NCI-H526 (cell line): ENCODE measurements at regions not wholly inside any gene's neighbourhood (a gene's known extent, or its start where the extent isn't known, plus 50 kb on each side); places are given as distances from the start of the nearest gene placed in this dataset.
"Not testable (repeated sequence)": the region's sequence is repeated elsewhere in the genome, so short reads cannot be mapped to it uniquely, and the experiment has no call there.

Experiments
- DNase-seq, 2 experiments: peaks; one replicate each; lab custom pipeline; 2025; lab: John Stamatoyannopoulos, UW

- peak in 1 of 2 experiments; percentile 12 for DNase-seq
Measured at GRCh38 chr2:21854938-21855337, 731.2 kb downstream of the TDRD15 start.

- DNase-seq = no peak
Measured at GRCh38 chr2:21856708-21857107, 732.9 kb downstream of the TDRD15 start.

GRCh38 chr2:21860907-21861306, 737.1 kb downstream of the TDRD15 start:
- no peak for DNase-seq

- DNase-seq = no peak
Measured at GRCh38 chr2:21866316-21866715, 742.5 kb downstream of the TDRD15 start.

GRCh38 chr2:21887881-21888280, 764.1 kb downstream of the TDRD15 start:
- no peak for DNase-seq

- no peak for DNase-seq
Measured at GRCh38 chr2:21890041-21890440, 766.3 kb downstream of the TDRD15 start.

GRCh38 chr2:21890716-21891115, 766.9 kb downstream of the TDRD15 start:
- no peak for DNase-seq

GRCh38 chr2:21891191-21891590, 767.4 kb downstream of the TDRD15 start:
- DNase-seq = no peak

- no peak for DNase-seq
Measured at GRCh38 chr2:21892140-21892539, 768.4 kb downstream of the TDRD15 start.

- DNase-seq = no peak
Measured at GRCh38 chr2:21895200-21895599, 771.4 kb downstream of the TDRD15 start.

- DNase-seq = not testable (repeated sequence)
Measured at GRCh38 chr2:21908712-21909380, 785.1 kb downstream of the TDRD15 start.

- no peak for DNase-seq
Measured at GRCh38 chr2:21910832-21911507, 787.2 kb downstream of the TDRD15 start.

GRCh38 chr2:21912405-21912804, 788.6 kb downstream of the TDRD15 start:
- DNase-seq = no peak

- no peak for DNase-seq
Measured at GRCh38 chr2:21915201-21915600, 791.4 kb downstream of the TDRD15 start.

GRCh38 chr2:21916934-21917522, 793.3 kb downstream of the TDRD15 start:
- DNase-seq = no peak

- DNase-seq = no peak
Measured at GRCh38 chr2:21920721-21921120, 797.0 kb downstream of the TDRD15 start.

- no peak for DNase-seq
Measured at GRCh38 chr2:21924640-21925285, 801.0 kb downstream of the TDRD15 start.

GRCh38 chr2:21928292-21928691, 804.5 kb downstream of the TDRD15 start:
- DNase-seq = no peak

- DNase-seq = no peak
Measured at GRCh38 chr2:21930226-21930625, 806.5 kb downstream of the TDRD15 start.

- no peak for DNase-seq
Measured at GRCh38 chr2:21939967-21940366, 816.2 kb downstream of the TDRD15 start.

GRCh38 chr2:21944536-21944935, 820.8 kb downstream of the TDRD15 start:
- DNase-seq = no peak

GRCh38 chr2:21945658-21946057, 821.9 kb downstream of the TDRD15 start:
- no peak for DNase-seq

GRCh38 chr2:21947046-21947445, 823.3 kb downstream of the TDRD15 start:
- DNase-seq = no peak
